Renal cortical epithelial cell (primary cell): ENCODE measurements at regions not wholly inside any gene's neighbourhood (a gene's known extent, or its start where the extent isn't known, plus 50 kb on each side); places are given as distances from the start of the nearest gene placed in this dataset.
A peak's percentile ranks its signal among the peaks of the same experiment; 100 is the strongest.
"Not testable (repeated sequence)": the region's sequence is repeated elsewhere in the genome, so short reads cannot be mapped to it uniquely, and the experiment has no call there.

ENCODE experiments used
- DNase-seq: peaks from one replicate; pipeline ENCODE4 v3.0.0-alpha.2; 2011; ENCODE audit warnings: low read depth

DNA sequence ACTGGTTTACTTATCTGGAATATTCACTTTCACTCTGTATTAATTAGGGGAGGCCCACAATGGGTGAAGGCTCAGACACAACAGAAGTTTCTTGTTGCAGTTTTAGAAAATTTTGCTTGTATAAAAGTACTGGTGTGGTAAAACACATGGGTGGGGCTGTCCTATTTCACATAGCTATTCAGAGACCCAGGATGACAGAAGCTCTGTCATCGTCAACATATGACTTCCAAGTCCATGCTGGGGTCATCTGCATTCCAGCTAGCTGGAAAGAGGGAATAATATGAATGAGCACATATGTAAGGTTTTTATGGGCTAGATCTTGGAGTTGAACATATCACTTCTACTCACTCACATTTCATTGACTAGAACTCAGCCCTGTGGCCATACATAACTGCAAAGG, 166.4 kb upstream of the KCTD3 start:
- DNase-seq, result no peak

DNA sequence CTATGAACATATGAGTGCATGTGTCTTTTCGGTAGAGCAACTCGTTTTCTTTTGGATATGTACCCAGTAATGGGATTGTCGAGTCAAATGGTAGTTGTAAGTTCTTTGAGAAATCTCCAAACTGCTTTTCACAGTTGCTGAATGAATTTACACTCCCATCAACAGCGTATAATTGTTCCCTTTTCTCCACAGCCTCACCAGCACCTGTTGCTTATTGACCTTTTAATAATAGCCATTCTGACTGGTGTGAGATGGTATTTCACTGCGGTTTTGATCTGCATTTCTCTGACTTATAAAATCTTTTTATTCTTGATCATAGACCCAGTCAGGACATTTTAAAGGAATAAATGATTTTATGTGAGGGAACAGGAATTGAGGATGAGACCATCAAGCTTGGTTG, 165.0 kb upstream of the KCTD3 start:
- no peak for DNase-seq

DNA sequence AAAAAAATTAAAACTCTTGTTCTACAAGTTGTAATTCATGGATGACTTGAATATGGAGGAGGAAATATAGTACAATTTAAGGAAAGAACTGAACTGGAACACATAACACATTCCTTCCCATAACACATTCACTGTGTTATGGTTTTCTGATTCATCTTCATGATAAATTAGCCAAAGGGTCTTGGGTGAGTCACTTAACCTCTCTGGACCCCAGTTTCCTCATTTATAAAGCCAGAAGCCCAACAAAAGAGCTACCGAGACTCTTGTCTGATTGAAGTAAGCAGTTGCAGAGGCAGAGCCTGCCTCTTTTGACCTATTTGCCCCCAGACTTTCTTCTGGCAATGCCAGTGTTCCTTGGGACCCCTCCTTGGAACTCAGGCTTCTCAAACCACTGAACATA, 161.9 kb upstream of the KCTD3 start:
- peak; percentile 18 for DNase-seq

DNA sequence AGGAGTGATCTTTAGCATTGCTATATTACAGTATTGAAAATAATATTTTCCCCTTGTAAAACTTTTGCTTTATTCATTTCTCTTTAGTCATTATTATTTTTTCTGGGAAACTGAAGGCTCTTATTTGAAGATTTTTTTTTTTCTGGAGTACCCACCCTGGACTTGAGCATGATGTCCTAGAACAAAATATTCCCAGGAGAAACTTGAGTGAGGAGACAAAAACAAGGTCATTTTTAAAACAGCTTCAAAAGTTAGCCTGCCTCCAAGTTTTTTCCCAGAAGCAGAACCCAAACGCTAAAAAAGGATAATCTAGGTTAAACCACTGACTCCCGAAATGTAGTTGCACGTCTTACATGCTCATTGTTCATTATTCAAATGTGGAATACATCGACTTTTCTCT, 160.2 kb upstream of the KCTD3 start:
- no peak for DNase-seq

DNA sequence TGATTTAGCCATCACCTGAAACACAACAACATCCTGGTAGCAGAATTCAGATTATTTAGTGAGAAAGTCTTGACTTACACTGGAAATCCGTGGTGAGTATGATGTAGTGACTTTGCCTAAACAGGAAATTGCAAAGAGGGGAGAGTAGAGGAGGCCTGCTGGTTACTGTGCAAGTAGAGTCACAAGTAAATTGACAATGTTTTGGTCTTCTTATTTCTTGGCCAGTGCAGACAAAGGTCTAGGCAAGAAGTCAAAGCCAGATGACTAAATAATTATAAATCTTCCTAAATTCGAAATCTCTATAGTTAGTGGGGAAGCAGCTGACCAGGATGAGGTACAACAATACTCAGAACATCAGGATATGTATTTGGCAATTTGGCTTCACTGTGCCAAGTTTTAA, 159.5 kb upstream of the KCTD3 start:
- no peak for DNase-seq

DNA sequence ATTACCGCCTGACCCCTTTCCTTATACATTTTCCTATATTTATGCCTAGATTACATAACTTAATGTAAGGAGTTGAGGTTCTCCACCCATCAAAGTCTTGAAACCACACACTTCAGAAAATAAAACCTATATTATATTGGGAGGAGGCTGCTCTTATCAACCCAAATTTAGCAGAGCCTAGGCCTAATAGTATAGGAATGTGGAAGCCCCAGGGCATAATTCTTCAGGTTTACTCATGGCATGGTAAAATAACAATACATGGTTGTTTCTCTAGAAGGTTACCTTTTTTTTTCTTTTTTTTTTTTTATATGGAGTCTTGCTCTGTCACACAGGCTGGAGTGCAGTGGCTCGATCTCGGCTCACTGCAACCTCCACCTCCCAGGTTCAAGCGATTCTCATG, 157.6 kb upstream of the KCTD3 start:
- not testable (repeated sequence) for DNase-seq

DNA sequence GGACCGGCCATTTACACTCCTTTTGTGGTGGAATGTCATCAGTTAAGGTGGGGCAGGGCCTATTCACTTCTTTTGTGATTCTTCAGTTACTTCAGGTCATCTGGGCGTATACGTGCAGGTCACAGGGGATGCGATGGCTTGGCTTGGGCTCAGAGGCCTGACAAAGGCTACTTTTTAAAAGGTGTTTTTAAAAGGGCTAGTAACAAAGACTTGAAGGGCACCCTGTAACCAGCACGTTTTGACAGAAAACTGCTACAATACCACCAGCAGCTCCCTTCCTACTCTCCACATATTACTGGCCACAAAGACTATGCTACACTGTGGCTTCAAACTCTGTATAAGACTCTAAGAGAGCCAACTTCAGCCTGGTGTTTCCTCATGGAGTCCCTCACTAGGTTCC, 151.6 kb upstream of the KCTD3 start:
- not testable (repeated sequence) for DNase-seq

DNA sequence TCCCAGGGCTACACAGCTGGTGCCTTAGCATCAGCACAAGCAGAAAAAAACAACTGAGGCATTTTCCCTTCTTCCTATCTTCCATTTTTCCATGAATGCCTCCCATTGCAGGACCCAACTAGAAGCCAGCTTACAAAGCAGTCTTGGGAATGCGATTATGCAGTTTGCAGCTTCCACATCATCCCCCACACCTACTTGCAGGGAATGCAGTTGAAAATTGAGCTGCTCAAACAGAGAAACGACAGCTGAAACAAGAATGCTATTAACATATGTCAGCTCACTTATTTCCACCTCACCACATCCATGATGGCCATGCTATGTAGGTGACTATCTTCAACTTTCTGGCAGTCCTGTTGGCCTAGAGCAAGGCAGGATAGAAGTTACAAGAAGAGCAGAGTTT, 150.6 kb upstream of the KCTD3 start:
- DNase-seq, result no peak

DNA sequence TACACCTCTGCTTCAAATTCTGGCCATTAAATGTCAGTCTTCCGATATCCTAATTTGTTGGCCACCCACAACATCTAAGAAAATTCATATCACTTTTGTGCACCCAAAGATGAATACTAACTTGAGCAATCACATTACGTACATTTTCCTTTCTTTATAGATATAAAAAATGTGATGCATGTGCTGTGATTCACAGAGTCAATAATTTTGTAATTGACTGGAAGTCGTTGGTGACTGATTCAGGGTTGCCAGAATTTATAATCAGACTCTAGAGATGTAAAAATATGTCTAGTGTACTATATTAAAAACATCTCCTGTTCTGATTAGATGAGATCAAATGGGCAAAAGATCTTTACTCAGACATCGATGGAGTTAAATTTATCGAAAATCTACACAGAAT, 150.0 kb upstream of the KCTD3 start:
- no peak for DNase-seq

DNA sequence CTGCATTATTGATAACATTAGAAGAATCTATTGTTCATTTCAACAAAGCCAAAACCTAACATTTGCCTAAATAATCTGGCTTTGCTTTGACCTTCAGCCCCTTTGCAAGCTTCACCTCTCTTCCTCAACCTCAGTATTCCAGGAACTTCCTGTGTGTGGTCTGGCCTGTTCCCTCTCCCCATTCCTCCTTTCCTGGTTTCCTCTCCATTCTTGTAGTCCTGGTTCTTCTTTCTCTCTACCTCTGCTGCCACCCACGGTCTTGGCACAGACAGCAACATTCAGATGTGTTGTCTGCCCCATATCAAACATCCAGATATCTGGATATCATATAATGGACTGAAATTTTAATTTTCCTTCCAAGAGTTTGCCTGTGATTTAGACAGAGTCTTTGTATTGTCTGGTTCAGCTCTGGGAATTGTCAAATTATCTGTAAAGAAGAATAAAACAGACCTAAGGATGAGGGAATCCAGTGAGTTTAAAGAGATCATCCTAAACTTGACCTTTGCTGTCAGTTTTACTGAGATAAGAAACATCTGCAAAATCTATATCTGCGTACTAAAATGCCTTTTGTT, 148.1 kb upstream of the KCTD3 start:
- no peak for DNase-seq

DNA sequence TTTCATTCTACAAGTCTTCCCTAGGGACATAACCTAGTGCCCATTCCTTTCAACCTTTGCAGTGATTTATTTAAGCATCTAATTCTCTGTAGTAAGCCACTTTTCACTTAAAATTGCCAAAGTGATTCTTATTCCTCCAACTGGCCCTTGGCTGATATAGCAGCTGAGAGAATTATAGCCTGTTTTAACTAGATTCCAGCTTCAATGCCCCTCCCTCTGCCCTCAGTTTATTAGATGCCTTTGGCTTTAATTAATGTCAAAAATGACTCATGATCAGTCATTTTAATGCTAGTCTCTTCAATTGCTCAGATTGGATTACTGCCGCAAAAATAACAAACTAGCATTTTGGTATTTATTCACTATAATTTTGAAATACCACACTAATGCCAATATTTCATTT, 145.4 kb upstream of the KCTD3 start:
- no peak for DNase-seq

DNA sequence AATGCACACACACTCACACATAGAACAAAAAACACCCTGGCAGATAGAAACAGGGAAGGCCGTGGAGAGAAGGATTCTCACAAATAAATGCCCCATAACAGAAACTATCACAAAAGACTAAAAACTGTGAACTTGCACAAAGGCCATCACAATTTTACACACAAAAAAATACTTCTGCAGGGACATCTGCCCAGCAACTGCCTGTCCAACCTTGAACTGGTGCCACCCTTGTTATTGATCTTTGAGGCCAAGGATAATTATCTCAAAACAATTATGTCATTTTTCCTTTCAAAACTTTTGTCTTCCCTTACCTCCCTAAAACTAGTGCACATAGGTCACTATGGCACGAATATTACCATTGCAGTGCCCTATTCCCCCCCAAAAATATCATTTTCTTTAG, 143.8 kb upstream of the KCTD3 start:
- DNase-seq, result no peak

DNA sequence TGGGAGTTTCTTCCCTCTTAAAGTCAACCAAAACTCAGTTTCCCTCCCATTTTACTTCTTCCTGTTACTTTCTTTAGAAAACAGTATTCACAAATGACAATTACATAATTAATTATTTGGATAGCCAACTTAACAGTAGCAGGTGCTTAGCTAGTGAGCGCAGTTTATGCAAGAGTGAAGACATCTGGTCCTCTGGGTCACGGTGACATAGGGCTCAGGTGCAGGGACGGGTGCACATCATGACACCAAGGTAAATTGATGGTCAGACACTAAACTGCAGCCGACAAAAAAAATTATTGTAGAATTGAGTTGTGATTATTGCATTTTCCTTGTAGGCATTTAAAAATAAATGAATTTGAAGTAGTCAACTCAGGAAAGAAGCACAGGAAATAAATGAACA, 142.0 kb upstream of the KCTD3 start:
- DNase-seq, result no peak

DNA sequence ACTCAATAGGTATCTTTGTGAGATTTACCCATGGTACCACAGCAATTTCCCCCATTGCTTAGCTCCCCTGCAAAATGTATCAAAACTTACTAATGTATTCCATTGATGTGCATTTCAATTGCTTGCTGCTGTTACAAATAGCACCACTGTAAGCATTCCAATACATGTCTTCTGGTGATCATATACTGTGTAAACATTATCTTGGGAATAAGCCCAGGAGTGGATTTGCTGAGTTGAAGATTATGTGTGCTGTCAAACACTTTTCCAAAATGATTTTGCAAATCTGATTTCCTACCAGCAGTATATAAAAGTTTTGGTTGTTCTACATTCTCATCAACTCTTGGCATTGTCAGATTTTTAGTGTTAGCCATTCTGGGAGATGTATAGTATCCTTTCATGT, 141.0 kb upstream of the KCTD3 start:
- DNase-seq, result no peak

DNA sequence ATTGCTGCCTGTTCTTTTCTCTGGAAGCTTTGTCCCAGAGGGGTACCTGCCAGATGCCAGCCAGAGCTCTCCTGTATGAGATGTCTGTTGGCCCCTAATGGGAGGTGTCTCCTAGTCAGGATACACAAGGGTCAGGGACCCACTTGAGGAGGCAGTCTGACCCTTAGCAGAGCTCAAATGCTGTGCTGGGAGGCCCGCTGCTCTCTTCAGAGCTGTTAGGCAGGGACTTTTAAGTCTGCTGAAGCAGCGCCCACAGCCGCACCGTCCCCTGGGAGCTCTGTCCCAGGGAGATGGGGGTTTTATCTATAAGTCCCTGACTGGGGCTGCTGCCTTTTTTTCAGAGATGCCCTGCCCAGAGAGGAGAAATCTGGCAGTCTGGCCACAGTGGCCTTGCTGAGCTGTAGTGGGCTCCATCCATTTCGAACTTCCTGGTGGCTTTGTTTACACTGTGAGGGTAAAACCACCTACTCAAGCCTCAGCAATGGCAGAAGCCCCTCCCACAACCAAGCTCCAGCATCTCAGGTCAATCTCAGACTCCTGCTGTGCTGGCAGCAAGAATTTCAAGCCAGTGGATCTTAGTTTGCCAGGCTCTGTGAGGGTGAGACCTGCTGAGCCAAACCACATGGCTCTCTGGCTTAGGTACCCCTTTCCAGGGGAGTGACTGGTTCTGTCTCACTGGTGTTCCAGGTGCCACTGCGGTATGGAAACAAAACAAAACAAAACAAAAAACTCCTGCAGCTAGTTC, 134.4 kb upstream of the KCTD3 start:
- not testable (repeated sequence) for DNase-seq

DNA sequence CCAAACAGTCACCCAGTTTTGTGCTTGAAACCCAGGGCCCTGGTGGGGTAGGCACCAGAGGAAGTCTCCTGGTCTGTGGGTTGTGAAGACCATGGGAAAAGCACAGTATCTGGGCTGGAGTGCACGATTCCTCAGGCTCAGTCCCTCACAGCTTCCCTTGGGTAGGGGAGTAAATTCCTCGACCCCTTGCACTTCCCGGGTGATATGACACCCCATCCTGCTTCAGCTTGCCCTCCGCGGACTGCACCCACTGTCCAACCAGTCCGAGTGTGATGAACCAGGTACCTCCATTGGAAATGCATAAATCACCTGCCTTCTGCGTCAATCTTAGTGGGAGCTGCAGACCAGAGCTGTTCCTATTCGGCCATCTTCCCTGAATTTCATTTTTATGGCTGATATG, 133.9 kb upstream of the KCTD3 start:
- no peak for DNase-seq

DNA sequence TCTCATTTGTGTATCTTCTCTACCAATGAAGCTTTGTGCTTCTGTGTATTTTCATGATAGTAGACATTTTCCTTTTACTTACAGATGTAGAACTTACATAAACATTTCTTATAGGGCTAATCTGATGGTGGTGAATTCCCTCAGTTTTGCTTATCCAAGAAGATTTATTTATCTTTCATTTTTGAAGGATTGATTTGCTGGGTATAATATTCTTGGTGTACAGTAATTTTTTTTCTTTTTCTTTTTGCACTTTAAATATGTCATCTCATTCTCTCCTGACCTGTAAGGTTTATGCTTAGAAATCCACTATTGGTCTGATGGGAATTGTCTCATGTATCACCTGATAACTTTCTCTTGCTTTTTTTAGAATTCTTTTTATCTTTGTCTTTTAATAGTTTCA, 127.6 kb upstream of the KCTD3 start:
- DNase-seq, result no peak

DNA sequence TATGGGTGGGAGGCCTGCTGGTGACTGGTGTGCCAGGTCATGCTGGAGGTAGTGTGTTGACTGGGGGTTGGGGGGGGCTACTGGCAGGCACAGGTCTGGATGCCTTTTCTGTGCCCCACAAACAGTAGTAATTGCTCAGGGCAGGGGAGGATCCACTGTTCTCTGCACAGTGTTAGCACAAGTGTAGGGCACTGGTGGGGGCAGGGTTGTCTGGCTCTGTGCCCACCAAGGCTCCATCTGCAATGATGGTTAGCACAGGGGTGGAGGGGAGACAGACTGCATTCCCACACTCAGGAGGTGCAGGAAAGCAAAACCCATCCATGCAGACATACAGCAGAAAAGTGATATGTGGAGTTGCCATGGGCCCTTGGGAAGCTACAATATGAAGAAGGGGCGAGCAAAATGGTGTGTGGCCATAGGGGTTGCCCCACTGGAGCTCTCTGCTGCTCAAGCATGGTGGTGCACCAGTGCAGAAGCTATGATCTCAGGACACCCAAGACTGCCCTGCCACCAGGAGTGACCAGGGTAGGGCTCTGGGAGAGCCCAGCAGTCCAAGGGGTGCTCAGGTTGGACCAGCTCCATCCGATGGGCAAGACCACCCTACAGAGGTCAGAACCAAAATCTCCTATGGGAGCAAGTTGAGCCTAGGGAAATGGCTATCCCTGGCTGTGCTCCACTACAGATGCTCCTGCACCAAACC, 122.2 kb upstream of the KCTD3 start:
- no peak for DNase-seq

DNA sequence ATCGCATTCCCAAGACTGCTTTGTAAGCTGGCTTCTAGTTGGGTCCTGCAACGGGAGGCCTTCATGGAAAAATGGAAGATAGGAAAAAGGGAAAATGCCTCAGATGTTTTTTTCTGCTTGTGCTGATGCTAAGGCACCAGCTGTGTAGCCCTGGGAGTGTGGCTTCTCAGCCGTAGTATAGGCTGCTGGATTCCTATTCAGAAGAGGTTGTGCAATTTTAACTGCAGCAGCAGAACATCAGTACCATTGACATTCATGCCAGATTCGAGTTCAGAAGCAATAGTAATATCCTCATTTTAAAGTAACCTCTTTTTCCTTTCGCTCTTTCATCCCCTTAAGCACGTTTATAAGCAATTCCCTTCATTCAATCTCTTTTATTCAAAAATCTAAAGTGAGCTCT, 119.1 kb upstream of the KCTD3 start:
- not testable (repeated sequence) for DNase-seq

DNA sequence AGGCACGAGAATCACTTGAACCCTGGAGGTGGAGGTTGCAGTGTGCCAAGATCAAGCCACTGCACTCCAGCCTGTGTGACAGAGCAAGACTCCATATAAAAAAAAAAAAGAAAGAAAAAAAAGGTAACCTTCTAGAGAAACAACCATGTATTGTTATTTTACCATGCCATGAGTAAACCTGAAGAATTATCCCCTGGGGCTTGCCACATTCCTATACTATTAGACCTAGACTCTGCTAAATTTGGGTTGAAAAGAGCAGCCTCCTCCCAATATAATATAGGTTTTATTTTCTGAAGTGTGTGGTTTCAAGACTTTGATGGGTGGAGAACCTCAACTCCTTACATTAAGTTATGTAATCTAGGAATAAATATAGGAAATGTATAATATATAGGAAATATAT, 118.0 kb upstream of the KCTD3 start:
- not testable (repeated sequence) for DNase-seq

DNA sequence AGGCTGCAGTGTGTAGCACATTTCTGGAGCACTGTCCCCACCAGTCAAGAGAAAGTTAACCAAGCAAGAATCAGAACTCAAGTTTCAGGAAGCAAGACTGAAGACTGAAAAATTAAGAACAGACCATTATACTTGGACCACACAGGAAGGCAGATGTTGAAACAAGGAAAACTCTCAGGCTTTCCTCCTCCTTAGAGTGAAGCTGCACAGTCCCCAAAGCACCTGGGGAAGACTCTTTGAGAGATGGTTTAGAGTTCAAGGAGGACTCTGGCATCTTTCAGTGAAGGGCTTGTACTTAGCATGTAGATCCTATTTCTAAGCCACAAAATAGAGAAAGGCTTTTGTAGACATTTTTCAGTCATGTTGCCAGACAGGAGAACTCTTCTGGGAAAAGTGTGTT, 113.7 kb upstream of the KCTD3 start:
- DNase-seq, result no peak

DNA sequence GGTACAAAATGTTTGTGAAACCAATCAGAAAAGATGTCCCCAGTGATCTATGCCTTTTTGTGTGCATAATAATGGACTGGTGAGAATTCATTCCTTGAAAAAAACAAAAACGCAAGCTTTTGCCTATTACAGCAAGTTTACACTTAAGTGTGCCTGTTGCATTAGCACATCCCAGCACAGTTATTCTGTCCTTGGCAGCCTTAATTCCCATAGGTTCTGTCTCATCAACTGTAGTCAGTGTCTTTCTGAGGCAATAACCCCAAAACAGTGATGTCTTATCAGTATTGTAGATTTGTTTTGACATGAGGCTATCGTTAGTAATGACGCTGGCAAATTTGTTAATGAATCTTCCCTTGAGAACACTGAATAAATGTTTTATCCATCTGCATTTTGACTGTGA, 109.9 kb upstream of the KCTD3 start:
- DNase-seq, result no peak

DNA sequence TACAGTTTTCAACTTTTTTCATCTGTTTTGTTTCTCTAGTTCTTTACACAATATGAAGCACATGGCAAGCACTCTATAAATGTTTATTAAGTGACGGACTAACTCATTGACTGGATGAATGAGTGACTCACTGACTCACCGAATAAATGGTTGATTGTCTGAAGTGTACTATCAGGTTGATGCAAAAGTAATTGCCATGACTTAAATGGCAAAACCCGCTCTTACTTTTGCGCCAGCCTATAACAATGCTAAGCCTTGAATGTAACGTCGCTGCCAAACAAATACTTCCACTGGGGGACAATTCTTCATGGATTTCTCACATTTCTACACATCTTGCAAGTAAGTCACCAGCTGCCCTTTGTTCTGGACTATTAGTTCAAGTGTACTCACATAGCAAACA, 109.0 kb upstream of the KCTD3 start:
- no peak for DNase-seq
